ENCODE measurements at regions not wholly inside any gene's neighbourhood (a gene's known extent, or its start where the extent isn't known, plus 50 kb on each side); places are given as distances from the start of the nearest gene placed in this dataset.
"Not testable (repeated sequence)": the region's sequence is repeated elsewhere in the genome, so short reads cannot be mapped to it uniquely, and the experiment has no call there.

- no peak for DNase-seq (ENCODE audit: low read depth)
These were observed 1730.8 kb upstream of the CELF4 start for GRCh38 chr18:39296293-39296888.

- DNase-seq (ENCODE audit: low read depth): no peak
These were observed 1711.2 kb upstream of the CELF4 start for GRCh38 chr18:39276764-39277163.

GRCh38 chr18:39274535-39274934 lies 1708.9 kb upstream of the CELF4 start:
- DNase-seq (ENCODE audit: low read depth): no peak

- DNase-seq (ENCODE audit: low read depth): no peak
These were observed 1706.6 kb upstream of the CELF4 start for GRCh38 chr18:39272230-39272629.

GRCh38 chr18:39271654-39272053 lies 1706.1 kb upstream of the CELF4 start:
- DNase-seq (ENCODE audit: low read depth): no peak

GRCh38 chr18:39260565-39260964 lies 1695.0 kb upstream of the CELF4 start:
- DNase-seq (ENCODE audit: low read depth): no peak

- DNase-seq (ENCODE audit: low read depth): no peak
These were observed 1694.1 kb upstream of the CELF4 start for GRCh38 chr18:39259736-39260135.

- DNase-seq (ENCODE audit: low read depth): no peak
These were observed 1678.6 kb upstream of the CELF4 start for GRCh38 chr18:39244242-39244641.

GRCh38 chr18:39241534-39241933 lies 1675.9 kb upstream of the CELF4 start:
- DNase-seq (ENCODE audit: low read depth): no peak

- DNase-seq (ENCODE audit: low read depth): no peak
These were observed 1673.5 kb upstream of the CELF4 start for GRCh38 chr18:39238981-39239660.

- no peak for DNase-seq (ENCODE audit: low read depth)
These were observed 1669.6 kb upstream of the CELF4 start for GRCh38 chr18:39235118-39235719.

- DNase-seq (ENCODE audit: low read depth): no peak
These were observed 1667.3 kb upstream of the CELF4 start for GRCh38 chr18:39232937-39233336.

GRCh38 chr18:39232490-39232889 lies 1666.9 kb upstream of the CELF4 start:
- DNase-seq (ENCODE audit: low read depth): no peak

- DNase-seq (ENCODE audit: low read depth): no peak
These were observed 1664.6 kb upstream of the CELF4 start for GRCh38 chr18:39230086-39230803.

GRCh38 chr18:39227769-39228168 lies 1662.2 kb upstream of the CELF4 start:
- DNase-seq (ENCODE audit: low read depth): not testable (repeated sequence)

GRCh38 chr18:39225373-39225772 lies 1659.8 kb upstream of the CELF4 start:
- DNase-seq (ENCODE audit: low read depth): no peak

- DNase-seq (ENCODE audit: low read depth): no peak
These were observed 1657.7 kb upstream of the CELF4 start for GRCh38 chr18:39223283-39223682.

GRCh38 chr18:39215920-39216319 lies 1650.3 kb upstream of the CELF4 start:
- no peak for DNase-seq (ENCODE audit: low read depth)

- DNase-seq (ENCODE audit: low read depth): no peak
These were observed 1645.9 kb upstream of the CELF4 start for GRCh38 chr18:39211461-39211860.

- DNase-seq (ENCODE audit: low read depth): no peak
These were observed 1643.6 kb upstream of the CELF4 start for GRCh38 chr18:39209173-39209572.

GRCh38 chr18:39208729-39209128 lies 1643.1 kb upstream of the CELF4 start:
- no peak for DNase-seq (ENCODE audit: low read depth)

- no peak for DNase-seq (ENCODE audit: low read depth)
These were observed 1642.6 kb upstream of the CELF4 start for GRCh38 chr18:39208190-39208589.
